ENCODE measurements at regions not wholly inside any gene's neighbourhood (a gene's known extent, or its start where the extent isn't known, plus 50 kb on each side); places are given as distances from the start of the nearest gene placed in this dataset.

DNA sequence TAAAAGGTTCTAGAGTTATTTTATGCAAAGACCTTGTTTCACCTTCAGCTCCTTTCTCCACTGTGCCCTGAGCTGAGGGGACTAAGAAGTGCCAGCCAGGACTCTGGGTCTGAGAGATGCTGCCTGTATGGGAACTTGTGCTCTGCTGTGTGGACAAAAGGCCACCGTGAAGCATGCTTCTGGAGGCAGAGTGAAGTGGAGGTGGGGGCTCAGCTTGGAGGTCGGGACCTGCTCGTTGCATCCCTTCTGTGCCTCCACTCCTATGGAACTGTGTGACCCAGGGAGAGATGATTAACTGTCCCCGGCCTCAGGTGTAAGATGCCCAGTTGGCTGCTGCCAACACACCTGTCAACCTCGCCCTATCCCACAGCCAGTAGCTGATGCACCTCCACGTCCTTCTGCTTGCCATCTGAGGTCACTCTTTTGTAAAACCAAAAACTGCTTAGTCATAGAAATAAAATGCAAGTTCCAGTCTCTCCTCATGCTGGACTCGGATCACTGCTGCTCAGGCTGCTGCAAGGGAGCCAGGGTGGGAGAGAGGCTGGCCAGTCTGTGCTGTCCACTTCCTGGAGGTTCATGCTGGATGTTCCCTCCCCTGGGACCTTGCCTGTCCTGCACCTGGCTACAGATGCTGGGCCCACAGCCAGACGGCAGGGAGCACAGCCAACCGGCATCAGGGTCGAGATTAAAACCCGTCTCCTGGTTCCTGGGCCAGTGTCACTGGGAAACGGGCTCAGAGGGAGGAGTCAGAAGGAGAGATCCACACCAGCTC is 113.2 kb downstream of the ACKR3 start:
- no peak overlapping the region for H3K4me3 ChIP-seq (ENCODE audit: low read length)
- H3K9me3 ChIP-seq (ENCODE audit: control insufficient read depth in 1 of 2, insufficient read depth in 1 of 2, low read length in 2 of 2) = no peaks in the 10 kb centered on the region
- DNase-seq (no peak), ATAC-seq (ENCODE audit: poor library complexity) (no peak)
- H3K27me3 ChIP-seq (ENCODE audit: control insufficient read depth in 1 of 2, insufficient read depth in 2 of 2, low read length in 2 of 2) = no peaks in the 10 kb centered on the region
- intact Hi-C loops (cut with DNase I, micrococcal nuclease) = no loop called here
- CTCF ChIA-PET = no interaction called here
- Mint-ChIP-seq H3K4me3 (no peak overlapping the region), H3K4me1 (ENCODE audit: low read depth) (no peaks in the 10 kb centered on the region), H3K9me3 (no peaks in the 10 kb centered on the region), H3K36me3 (ENCODE audit: low read depth) (no peaks in the 10 kb centered on the region), H3K27ac (no peak overlapping the region), H3K27me3 (peaks cover 12% of the 10 kb centered on the region)
- H3K4me1 ChIP-seq (ENCODE audit: insufficient read depth, low read length) = no peaks in the 10 kb centered on the region
- TF ChIP-seq, protein P1, sequence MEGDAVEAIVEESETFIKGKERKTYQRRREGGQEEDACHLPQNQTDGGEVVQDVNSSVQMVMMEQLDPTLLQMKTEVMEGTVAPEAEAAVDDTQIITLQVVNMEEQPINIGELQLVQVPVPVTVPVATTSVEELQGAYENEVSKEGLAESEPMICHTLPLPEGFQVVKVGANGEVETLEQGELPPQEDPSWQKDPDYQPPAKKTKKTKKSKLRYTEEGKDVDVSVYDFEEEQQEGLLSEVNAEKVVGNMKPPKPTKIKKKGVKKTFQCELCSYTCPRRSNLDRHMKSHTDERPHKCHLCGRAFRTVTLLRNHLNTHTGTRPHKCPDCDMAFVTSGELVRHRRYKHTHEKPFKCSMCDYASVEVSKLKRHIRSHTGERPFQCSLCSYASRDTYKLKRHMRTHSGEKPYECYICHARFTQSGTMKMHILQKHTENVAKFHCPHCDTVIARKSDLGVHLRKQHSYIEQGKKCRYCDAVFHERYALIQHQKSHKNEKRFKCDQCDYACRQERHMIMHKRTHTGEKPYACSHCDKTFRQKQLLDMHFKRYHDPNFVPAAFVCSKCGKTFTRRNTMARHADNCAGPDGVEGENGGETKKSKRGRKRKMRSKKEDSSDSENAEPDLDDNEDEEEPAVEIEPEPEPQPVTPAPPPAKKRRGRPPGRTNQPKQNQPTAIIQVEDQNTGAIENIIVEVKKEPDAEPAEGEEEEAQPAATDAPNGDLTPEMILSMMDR (IDR thresholded peaks at IDR 0.05) = no peak
- H3K36me3 ChIP-seq (ENCODE audit: insufficient read depth, low read length) = no peaks in the 10 kb centered on the region
- POLR2A ChIA-PET = no interaction called here
- H3K27ac ChIP-seq (ENCODE audit: low read depth in 1 of 2, low read length in 2 of 2) = no peak overlapping the region

DNA sequence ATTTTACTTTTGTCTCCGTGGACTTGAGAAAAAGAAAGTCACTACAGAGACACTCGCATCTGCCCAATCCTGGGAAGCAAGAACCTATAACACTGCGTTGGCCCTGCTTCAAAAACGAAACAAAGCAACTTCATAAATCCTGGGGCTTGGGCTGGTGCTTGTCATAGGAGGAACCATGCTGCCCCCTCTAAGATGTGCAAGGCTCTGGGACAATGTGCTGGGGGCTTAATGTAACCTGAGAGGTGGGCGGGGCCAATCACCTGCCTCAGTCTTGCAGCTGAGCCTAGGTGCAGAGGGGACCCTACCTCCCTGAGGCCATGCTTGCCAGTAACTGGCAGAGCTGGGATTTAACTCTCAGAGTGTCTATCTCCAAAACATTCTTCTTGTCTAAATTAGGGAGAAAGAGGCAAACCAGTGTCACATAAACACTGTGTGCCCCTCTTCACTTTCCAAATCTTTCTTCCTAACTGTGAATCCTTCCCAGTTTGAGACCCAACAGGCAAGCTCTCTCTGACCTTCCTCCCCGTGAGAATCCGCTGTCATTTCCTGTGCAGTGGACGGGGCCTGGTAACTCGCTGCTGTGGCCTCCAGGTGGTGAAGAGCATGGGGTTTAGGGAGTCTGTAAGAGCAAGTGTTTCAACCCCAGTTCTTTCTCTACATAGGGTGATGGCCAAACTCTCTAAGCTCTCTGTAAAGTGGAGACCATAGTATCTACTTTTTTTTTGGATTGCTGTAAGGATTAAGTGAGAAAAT is 115.1 kb downstream of the ACKR3 start:
- H3K27ac Mint-ChIP-seq = no peak overlapping the region
- ChIA-PET POLR2A (no interaction called here), CTCF (no interaction called here)
- ATAC-seq (ENCODE audit: poor library complexity) (no peak), DNase-seq (no peak)
- no peak overlapping the region for H3K4me3 ChIP-seq (ENCODE audit: low read length)
- H3K4me1 Mint-ChIP-seq (ENCODE audit: low read depth) = no peaks in the 10 kb centered on the region
- no peaks in the 10 kb centered on the region for H3K9me3 Mint-ChIP-seq
- H3K4me1 ChIP-seq (ENCODE audit: insufficient read depth, low read length) = no peaks in the 10 kb centered on the region
- H3K27me3 ChIP-seq (ENCODE audit: control insufficient read depth in 1 of 2, insufficient read depth in 2 of 2, low read length in 2 of 2) = no peaks in the 10 kb centered on the region
- intact Hi-C loops (cut with DNase I, micrococcal nuclease) = no loop called here
- H3K4me3 Mint-ChIP-seq = no peak overlapping the region
- no peaks in the 10 kb centered on the region for H3K36me3 ChIP-seq (ENCODE audit: insufficient read depth, low read length)
- H3K9me3 ChIP-seq (ENCODE audit: control insufficient read depth in 1 of 2, insufficient read depth in 1 of 2, low read length in 2 of 2) = no peaks in the 10 kb centered on the region
- H3K27ac ChIP-seq (ENCODE audit: low read depth in 1 of 2, low read length in 2 of 2) = no peak overlapping the region
- H3K27me3 Mint-ChIP-seq = peaks cover 19% of the 10 kb centered on the region
- no peaks in the 10 kb centered on the region for H3K36me3 Mint-ChIP-seq (ENCODE audit: low read depth)
- TF ChIP-seq, protein P1 (IDR thresholded peaks at IDR 0.05) = no peak

DNA sequence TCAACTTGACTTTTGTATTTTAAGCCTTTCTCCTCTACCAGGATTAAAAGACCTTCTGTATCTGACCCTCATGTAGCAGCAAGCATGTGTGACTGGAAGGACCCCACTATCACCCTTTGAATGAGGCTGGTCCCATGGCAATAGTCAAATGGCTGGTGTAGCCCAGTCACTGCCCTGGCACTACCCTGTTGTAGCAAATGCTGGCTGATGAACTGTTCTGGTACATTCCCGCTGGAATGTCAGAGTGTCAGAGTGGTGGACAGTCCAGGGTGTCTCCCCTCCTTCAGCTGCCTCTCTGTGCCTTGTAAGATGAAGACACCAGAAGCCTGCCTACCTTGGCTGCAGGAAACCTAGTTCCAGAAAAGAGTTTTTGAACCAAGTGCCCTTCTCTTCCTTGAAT is 115.7 kb downstream of the ACKR3 start:
- Mint-ChIP-seq H3K27ac (no peak overlapping the region), H3K27me3 (peaks cover 24% of the 10 kb centered on the region), H3K9me3 (no peaks in the 10 kb centered on the region), H3K36me3 (ENCODE audit: low read depth) (no peaks in the 10 kb centered on the region), H3K4me1 (ENCODE audit: low read depth) (no peaks in the 10 kb centered on the region), H3K4me3 (no peak overlapping the region)
- intact Hi-C loops (cut with DNase I, micrococcal nuclease) = no loop called here
- H3K27ac ChIP-seq (ENCODE audit: low read depth in 1 of 2, low read length in 2 of 2) = no peak overlapping the region
- DNase-seq (no peak), ATAC-seq (ENCODE audit: poor library complexity) (no peak)
- no peaks in the 10 kb centered on the region for H3K36me3 ChIP-seq (ENCODE audit: insufficient read depth, low read length)
- H3K4me3 ChIP-seq (ENCODE audit: low read length) = no peak overlapping the region
- ChIA-PET CTCF (no interaction called here), POLR2A (no interaction called here)
- no peaks in the 10 kb centered on the region for H3K4me1 ChIP-seq (ENCODE audit: insufficient read depth, low read length)
- no peaks in the 10 kb centered on the region for H3K9me3 ChIP-seq (ENCODE audit: control insufficient read depth in 1 of 2, insufficient read depth in 1 of 2, low read length in 2 of 2)
- TF ChIP-seq, protein P1 (IDR thresholded peaks at IDR 0.05) = no peak
- H3K27me3 ChIP-seq (ENCODE audit: control insufficient read depth in 1 of 2, insufficient read depth in 2 of 2, low read length in 2 of 2) = no peaks in the 10 kb centered on the region

All from CD4-positive, alpha-beta T cell (primary cell).